SK-N-SH treated with all-trans-retinoic acid at 6 μM for 48 hours (cell line): ENCODE measurements at regions not wholly inside any gene's neighbourhood (a gene's known extent, or its start where the extent isn't known, plus 50 kb on each side); places are given as distances from the start of the nearest gene placed in this dataset.
A peak's percentile ranks its signal among the peaks of the same experiment; 100 is the strongest.

Source experiments
- ATAC-seq: fragments of 200-7000 bp; cut with Tn5 transposase; 3 replicates; pipeline ENCODE4 v1.9.1; 2020; ENCODE audit warnings: mild to moderate bottlenecking, moderate library complexity
- ARNTL ChIP-seq: fragments of 450-650 bp; formaldehyde crosslinking; IDR thresholded peaks from 2 replicates; pipeline ENCODE4 v1.5.0; 2020; ENCODE audit warnings: low read depth, mild to moderate bottlenecking, moderate library complexity, borderline replicate concordance
- BACH2 ChIP-seq: fragments of 250-450 bp; sonication (Bioruptor Pico); IDR thresholded peaks from 2 replicates; pipeline ENCODE4 v1.9.0; 2021; ENCODE audit warnings: mild to moderate bottlenecking, borderline replicate concordance
- CREB5 ChIP-seq: fragments of 250-450 bp; sonication (Bioruptor Pico); IDR thresholded peaks from 2 replicates; pipeline ENCODE4 v1.5.1; 2020; ENCODE audit warnings: low read depth, mild to moderate bottlenecking, moderate library complexity
- CSDC2 ChIP-seq: fragments of 250-450 bp; sonication (Bioruptor Pico); IDR thresholded peaks from 2 replicates; pipeline ENCODE4 v1.5.0; 2020; ENCODE audit warnings: mild to moderate bottlenecking, moderate library complexity
- ESRRG ChIP-seq: fragments of 250-450 bp; sonication (Bioruptor Pico); IDR thresholded peaks from 2 replicates; pipeline ENCODE4 v1.6.1; 2021; ENCODE audit warnings: mild to moderate bottlenecking
- GLIS3 ChIP-seq: fragments of 250-450 bp; sonication (Bioruptor Pico); IDR thresholded peaks from 2 replicates; pipeline ENCODE4 v1.5.0; 2020; ENCODE audit warnings: mild to moderate bottlenecking, moderate library complexity
- ISL1 ChIP-seq: fragments of 250-450 bp; sonication (Bioruptor Pico); IDR thresholded peaks from 2 replicates; pipeline ENCODE4 v2.1.2; 2022; ENCODE audit warnings: mild to moderate bottlenecking, moderate library complexity
- OSR1 ChIP-seq: fragments of 250-450 bp; sonication (Bioruptor Pico); IDR thresholded peaks from 2 replicates; pipeline ENCODE4 v1.8.0; 2022; ENCODE audit warnings: moderate library complexity, mild to moderate bottlenecking, inconsistent platforms
- POU6F1 ChIP-seq: fragments of 250-450 bp; sonication (Bioruptor Pico); IDR thresholded peaks from 2 replicates; pipeline ENCODE4 v1.8.0; 2021; ENCODE audit warnings: low read depth, mild to moderate bottlenecking, moderate library complexity, borderline replicate concordance
- RARB ChIP-seq: fragments of 250-450 bp; sonication (Bioruptor Pico); IDR thresholded peaks from 2 replicates; pipeline ENCODE4 v1.8.0; 2021; ENCODE audit warnings: mild to moderate bottlenecking, moderate library complexity
- TCF4 ChIP-seq: fragments of 250-450 bp; sonication (Bioruptor Pico); IDR thresholded peaks from 2 replicates; pipeline ENCODE4 v1.8.0; 2021; ENCODE audit warnings: mild to moderate bottlenecking, moderate library complexity, borderline replicate concordance
- TOX ChIP-seq: fragments of 250-450 bp; sonication (Bioruptor Pico); IDR thresholded peaks from 2 replicates; pipeline ENCODE4 v1.8.0; 2021; ENCODE audit warnings: mild to moderate bottlenecking, moderate library complexity, borderline replicate concordance
- ZC3H10 ChIP-seq: fragments of 250-450 bp; sonication (Bioruptor Pico); IDR thresholded peaks from 2 replicates; pipeline ENCODE4 v1.5.1; 2021; ENCODE audit warnings: mild to moderate bottlenecking, moderate library complexity
- ZFP3 ChIP-seq: fragments of 250-450 bp; sonication (Bioruptor Pico); IDR thresholded peaks from 2 replicates; pipeline ENCODE4 v1.5.0; 2020; ENCODE audit warnings: mild to moderate bottlenecking, moderate library complexity
- ZFP30 ChIP-seq: fragments of 450-650 bp; formaldehyde crosslinking; IDR thresholded peaks from 2 replicates; pipeline ENCODE4 v1.5.0; 2022; ENCODE audit warnings: mild to moderate bottlenecking, moderate library complexity
- ZNF565 ChIP-seq: fragments of 450-650 bp; formaldehyde crosslinking; conservative IDR thresholded peaks from 2 replicates; pipeline ENCODE4 v1.5.0; 2020; ENCODE audit warnings: low read depth, mild to moderate bottlenecking, moderate library complexity
- ZNF70 ChIP-seq: fragments of 450-650 bp; formaldehyde crosslinking; IDR thresholded peaks from 2 replicates; pipeline ENCODE4 v1.5.0; 2020; ENCODE audit warnings: mild to moderate bottlenecking, moderate library complexity
- TF ChIP-seq, protein P1 (sequence below): fragments of 250-450 bp; sonication (Bioruptor Pico); IDR thresholded peaks from 2 replicates; pipeline ENCODE4 v1.5.1; 2021; ENCODE audit warnings: mild to moderate bottlenecking, moderate library complexity
- TF ChIP-seq, protein P2 (sequence below): fragments of 250-450 bp; sonication (Bioruptor Pico); IDR thresholded peaks from 2 replicates; pipeline ENCODE4 v1.5.0; 2020; ENCODE audit warnings: mild to moderate bottlenecking, moderate library complexity

- TF ChIP-seq TOX (CRISPR knock-in tag) (no peak), BACH2 (CRISPR knock-in tag) (no peak), CSDC2 (CRISPR knock-in tag) (no peak), ZNF565 (CRISPR knock-in tag) (no peak), ZFP30 (no peak), CREB5 (CRISPR knock-in tag) (no peak), ARNTL (CRISPR knock-in tag) (no peak), TCF4 (no peak), ZNF70 (no peak), ESRRG (CRISPR knock-in tag) (no peak), ISL1 (CRISPR knock-in tag) (no peak), ZFP3 (CRISPR knock-in tag) (no peak), ZC3H10 (CRISPR knock-in tag) (no peak), RARB (CRISPR knock-in tag) (no peak)
- TF ChIP-seq, protein P1, sequence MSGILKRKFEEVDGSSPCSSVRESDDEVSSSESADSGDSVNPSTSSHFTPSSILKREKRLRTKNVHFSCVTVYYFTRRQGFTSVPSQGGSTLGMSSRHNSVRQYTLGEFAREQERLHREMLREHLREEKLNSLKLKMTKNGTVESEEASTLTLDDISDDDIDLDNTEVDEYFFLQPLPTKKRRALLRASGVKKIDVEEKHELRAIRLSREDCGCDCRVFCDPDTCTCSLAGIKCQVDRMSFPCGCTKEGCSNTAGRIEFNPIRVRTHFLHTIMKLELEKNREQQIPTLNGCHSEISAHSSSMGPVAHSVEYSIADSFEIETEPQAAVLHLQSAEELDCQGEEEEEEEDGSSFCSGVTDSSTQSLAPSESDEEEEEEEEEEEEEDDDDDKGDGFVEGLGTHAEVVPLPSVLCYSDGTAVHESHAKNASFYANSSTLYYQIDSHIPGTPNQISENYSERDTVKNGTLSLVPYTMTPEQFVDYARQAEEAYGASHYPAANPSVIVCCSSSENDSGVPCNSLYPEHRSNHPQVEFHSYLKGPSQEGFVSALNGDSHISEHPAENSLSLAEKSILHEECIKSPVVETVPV (CRISPR knock-in tag), result no peak
- TF ChIP-seq, protein P2, sequence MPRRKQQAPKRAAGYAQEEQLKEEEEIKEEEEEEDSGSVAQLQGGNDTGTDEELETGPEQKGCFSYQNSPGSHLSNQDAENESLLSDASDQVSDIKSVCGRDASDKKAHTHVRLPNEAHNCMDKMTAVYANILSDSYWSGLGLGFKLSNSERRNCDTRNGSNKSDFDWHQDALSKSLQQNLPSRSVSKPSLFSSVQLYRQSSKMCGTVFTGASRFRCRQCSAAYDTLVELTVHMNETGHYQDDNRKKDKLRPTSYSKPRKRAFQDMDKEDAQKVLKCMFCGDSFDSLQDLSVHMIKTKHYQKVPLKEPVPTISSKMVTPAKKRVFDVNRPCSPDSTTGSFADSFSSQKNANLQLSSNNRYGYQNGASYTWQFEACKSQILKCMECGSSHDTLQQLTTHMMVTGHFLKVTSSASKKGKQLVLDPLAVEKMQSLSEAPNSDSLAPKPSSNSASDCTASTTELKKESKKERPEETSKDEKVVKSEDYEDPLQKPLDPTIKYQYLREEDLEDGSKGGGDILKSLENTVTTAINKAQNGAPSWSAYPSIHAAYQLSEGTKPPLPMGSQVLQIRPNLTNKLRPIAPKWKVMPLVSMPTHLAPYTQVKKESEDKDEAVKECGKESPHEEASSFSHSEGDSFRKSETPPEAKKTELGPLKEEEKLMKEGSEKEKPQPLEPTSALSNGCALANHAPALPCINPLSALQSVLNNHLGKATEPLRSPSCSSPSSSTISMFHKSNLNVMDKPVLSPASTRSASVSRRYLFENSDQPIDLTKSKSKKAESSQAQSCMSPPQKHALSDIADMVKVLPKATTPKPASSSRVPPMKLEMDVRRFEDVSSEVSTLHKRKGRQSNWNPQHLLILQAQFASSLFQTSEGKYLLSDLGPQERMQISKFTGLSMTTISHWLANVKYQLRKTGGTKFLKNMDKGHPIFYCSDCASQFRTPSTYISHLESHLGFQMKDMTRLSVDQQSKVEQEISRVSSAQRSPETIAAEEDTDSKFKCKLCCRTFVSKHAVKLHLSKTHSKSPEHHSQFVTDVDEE (CRISPR knock-in tag), result no peak
- ATAC-seq, result 0 out of 3 replicates have a peak, but pooled peaks have one; percentile 35
Observed at GRCh38 chr15:69973102-69973714, 124.5 kb downstream of the TLE3 start.

DNA sequence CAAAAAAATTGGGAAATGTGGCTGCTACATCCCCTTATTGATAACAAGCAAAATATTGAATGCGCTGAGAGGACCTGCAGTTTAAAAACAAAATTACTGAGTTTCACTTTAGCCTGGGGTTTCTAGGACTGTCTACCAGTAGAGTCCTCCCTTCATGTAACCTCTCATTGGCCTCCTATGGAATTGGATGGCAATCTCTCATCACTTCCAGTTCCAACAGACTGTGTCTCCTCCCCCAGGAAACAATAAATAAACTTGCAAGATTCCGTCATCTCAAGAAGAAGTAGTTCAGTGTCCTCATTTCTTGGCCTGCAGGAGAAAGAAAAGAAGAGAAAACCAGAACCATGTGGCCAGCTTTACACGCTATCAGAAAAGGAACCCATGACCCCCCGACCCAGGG, 123.8 kb downstream of the TLE3 start:
- TF ChIP-seq, protein P2 (CRISPR knock-in tag), result no peak
- TF ChIP-seq TOX (CRISPR knock-in tag), result no peak
- no peak for TF ChIP-seq OSR1 (CRISPR knock-in tag)
- no peak for TF ChIP-seq RARB (CRISPR knock-in tag)
- TF ChIP-seq CSDC2 (CRISPR knock-in tag), result no peak
- TF ChIP-seq ARNTL (CRISPR knock-in tag), result no peak
- no peak for ATAC-seq

GRCh38 chr15:69974321-69974720, 123.4 kb downstream of the TLE3 start:
- TF ChIP-seq POU6F1 (CRISPR knock-in tag) (no peak), ARNTL (CRISPR knock-in tag) (no peak), BACH2 (CRISPR knock-in tag) (no peak), GLIS3 (CRISPR knock-in tag) (no peak), RARB (CRISPR knock-in tag) (no peak)
- TF ChIP-seq, protein P2 (CRISPR knock-in tag), result no peak
- TF ChIP-seq, protein P1 (CRISPR knock-in tag), result no peak
- no peak for ATAC-seq
